HG02642 (cell line): ENCODE measurements at regions not wholly inside any gene's neighbourhood (a gene's known extent, or its start where the extent isn't known, plus 50 kb on each side); places are given as distances from the start of the nearest gene placed in this dataset.
"Not testable (repeated sequence)": the region's sequence is repeated elsewhere in the genome, so short reads cannot be mapped to it uniquely, and the experiment has no call there.

Experiments
- ATAC-seq: cut with Tn5 transposase; IDR thresholded peaks from one replicate; pipeline ENCODE4 v1.9.1; 2021; ENCODE audit warnings: mild to moderate bottlenecking; ENCODE audit not compliant: unreplicated experiment, poor library complexity

GRCh38 chr7:13603016-13603415 lies 386.4 kb downstream of the ETV1 start:
- no peak for ATAC-seq

DNA sequence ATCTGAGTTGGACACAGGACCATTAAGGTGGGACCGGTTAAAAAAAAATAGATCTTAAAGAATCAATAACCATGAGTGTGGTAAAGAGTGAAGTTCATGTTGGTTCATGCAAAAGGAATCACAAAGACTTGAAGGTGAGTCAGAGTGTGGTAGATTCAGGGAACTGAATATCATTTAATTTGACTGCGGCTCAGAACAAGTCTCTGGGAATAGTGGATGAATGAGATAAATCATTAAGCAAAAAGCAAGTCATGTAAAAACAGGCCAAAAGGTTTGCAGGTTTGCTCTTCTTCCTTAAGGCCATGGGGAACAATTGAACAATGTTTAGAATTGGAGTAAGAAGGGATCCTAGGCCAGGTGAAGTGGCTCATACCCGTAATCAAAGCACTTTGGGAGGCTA lies 385.8 kb downstream of the ETV1 start:
- no peak for ATAC-seq

DNA sequence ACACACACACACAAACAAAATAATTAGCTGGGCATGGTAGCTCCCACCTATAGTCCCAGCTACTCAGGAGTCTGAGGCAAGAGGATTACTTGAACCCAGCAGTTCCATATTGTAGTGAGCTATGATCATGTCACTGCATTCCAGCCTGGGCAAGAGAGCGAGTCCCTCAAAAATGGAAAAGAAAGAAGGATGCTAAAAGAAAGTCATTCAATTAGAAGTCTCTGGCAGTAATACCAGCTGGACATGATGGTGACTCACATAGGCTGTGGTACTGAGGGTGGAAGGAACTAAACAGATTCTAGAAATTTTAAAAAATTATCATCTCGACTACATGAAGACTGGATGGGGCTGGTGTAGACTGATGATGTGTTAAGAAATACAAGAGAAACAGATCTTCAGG lies 385.3 kb downstream of the ETV1 start:
- ATAC-seq = no peak

DNA sequence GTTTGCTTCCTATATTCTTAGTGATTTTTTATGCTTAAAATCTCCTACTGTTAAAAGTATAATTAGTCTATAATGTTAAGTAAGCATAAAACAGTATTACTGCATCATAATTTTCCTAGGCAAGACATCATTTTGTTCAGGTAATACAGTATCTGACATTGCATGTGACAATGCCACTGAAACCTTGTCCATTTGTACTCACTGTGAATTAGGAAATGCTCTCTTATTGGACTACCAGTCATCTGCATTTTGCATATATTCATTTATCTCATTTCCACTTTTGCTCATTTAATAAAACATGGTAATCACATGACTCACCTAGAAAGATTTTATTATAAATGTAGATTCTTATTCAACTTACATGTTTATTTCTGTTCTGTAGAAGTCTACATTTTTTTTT lies 379.1 kb downstream of the ETV1 start:
- ATAC-seq = no peak

GRCh38 chr7:13615679-13616078 lies 373.8 kb downstream of the ETV1 start:
- no peak for ATAC-seq

DNA sequence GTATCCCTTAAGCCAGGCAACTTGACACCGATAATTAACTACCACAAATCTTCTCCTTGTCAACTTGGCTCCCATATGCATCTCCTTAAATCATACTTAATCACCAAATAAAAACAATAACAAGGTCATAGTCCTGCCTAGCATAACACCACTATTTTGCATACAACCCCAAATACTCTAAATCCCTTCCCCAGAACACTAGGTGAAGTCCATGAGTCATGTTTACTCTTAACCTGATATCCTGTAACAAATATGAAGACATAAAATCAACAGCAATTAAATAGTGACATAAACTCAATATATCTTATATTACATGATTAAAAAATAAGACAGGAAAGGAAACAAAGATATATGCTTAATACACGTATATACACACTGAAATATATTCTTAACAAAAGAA lies 362.0 kb downstream of the ETV1 start:
- no peak for ATAC-seq

DNA sequence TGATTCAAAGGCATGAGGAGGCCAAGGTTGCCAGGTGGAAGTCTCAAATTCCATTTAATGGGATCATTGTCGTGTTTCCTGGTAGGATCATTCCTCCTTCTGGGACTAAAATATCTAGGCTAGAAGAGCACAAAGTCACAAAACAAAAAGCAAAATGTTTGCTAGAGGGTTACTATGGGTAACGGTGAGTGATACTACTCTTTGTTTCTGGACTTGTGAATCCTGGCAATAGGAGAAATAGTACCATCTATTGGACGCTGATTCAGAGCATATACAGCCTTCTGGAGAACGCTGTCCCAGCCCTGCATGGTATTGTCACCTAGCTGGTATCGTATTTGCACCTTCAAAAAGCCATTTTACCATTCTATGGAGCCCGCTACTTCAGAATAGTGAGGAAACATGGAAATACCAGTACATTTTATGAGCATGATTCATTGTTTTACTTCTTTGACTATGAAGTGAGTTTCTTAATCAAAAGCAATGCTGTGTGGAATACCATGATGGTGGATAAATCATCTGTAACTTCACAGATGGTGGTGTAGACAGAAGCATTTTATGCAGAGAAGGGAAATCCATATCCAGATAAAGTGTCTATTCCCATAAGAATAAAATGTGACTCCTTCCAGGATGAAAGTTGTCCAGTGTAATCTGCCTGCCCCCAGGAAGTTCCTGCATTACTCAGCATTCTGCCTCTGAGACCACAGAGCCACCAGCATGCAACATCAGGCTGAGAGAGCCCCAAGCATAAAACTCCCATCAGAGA lies 361.0 kb downstream of the ETV1 start:
- ATAC-seq = no peak

DNA sequence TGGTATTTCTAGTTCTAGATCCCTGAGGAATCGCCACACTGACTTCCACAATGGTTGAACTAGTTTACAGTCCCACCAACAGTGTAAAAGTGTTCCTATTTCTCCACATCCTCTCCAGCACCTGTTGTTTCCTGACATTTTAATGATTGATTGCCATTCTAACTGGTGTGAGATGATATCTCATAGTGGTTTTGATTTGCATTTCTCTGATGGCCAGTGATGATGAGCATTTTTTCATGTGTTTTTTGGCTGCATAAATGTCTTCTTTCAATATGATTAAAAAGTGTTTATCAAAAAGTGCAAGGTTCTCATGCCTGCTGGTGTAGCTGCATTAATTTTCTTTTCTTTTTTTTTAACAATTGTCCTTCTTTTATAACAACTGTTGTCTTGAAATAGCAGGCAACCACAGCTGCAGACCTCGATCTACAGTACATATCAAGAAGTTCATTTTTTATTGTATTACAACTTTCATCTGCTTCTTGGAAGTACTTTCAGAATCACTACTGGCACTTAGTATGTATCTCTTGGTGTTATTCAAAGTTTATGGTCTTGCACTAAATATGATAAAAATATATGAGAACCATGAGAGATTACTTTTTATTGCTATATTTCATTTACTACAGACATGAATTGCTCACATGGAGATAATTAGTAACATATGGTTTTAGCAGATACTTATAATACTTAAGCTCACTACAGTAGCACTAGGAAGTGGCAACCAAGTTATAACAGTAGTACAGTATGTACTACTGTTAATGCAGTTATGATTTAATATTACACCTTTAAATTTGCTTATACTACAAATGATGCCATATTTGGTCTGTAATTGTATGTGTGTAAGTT lies 358.0 kb downstream of the ETV1 start:
- ATAC-seq = not testable (repeated sequence)

GRCh38 chr7:13633857-13634256 lies 355.6 kb downstream of the ETV1 start:
- ATAC-seq = no peak

GRCh38 chr7:13639396-13639795 lies 350.1 kb downstream of the ETV1 start:
- no peak for ATAC-seq

DNA sequence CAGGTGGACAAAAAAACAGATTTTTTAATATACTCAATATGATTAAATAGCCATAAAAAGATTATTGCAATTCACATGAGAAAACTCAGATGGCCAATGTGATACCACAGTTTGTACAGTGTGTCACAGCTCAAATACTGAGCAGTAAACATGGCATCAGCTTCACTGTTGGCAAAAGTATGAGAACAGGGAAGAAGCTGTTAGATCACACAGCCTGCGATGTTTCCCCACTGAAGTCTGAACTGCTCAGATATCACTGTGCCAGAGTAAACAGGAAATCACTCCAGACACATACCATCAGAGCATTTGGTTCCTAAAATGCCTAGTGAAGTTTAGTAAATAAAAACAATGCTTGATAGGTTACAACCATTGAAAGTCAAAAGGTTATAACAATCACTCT lies 347.8 kb downstream of the ETV1 start:
- ATAC-seq = no peak

- no peak for ATAC-seq
Measured at GRCh38 chr7:13651167-13651566, 338.3 kb downstream of the ETV1 start.

- no peak for ATAC-seq
Measured at GRCh38 chr7:13656330-13656729, 333.1 kb downstream of the ETV1 start.

DNA sequence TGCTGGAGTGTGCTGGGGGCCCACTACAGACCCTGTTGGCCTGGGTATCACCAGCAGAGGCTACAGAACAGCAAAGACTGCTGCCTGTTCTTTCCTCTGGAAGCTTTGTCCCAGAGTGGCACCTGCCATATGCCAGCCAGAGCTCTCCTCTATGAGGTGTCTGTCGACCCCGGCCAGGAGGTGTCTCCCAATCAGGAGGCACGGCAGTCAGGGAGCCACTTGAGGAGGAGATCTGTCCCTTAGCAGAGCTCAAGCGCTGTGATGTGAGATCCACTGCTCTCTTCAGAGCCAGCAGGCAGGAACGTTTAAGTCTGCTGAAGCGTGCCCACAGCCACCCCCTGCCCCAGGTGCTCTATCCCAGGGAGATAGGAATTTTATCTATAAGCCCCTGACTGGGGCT lies 316.2 kb downstream of the ETV1 start:
- no peak for ATAC-seq

GRCh38 chr7:13682626-13683025 lies 306.8 kb downstream of the ETV1 start:
- no peak for ATAC-seq

GRCh38 chr7:13687500-13687899 lies 302.0 kb downstream of the ETV1 start:
- no peak for ATAC-seq

DNA sequence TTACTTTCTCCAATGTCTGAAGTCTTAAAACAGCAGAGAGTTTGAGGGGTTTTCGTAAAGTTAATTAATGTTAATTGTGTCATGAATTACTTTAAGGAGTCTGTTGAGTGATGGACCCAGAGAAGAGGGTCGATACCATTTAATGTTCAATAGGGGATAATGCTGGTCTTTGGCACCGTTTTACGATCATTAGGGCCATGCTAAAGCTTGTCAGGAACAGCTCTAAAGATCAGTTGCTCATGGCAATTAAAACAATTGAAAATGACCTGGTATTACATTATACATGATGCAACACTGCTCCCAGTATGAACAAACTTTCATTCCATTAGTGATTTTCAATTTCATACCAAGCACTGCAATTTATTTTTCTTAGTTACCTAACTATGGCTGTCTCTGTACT lies 296.9 kb downstream of the ETV1 start:
- no peak for ATAC-seq

GRCh38 chr7:13702251-13702650 lies 287.2 kb downstream of the ETV1 start:
- ATAC-seq = no peak

- no peak for ATAC-seq
Measured at GRCh38 chr7:13708670-13709069, 280.8 kb downstream of the ETV1 start.

GRCh38 chr7:13713092-13713491 lies 276.4 kb downstream of the ETV1 start:
- no peak for ATAC-seq

DNA sequence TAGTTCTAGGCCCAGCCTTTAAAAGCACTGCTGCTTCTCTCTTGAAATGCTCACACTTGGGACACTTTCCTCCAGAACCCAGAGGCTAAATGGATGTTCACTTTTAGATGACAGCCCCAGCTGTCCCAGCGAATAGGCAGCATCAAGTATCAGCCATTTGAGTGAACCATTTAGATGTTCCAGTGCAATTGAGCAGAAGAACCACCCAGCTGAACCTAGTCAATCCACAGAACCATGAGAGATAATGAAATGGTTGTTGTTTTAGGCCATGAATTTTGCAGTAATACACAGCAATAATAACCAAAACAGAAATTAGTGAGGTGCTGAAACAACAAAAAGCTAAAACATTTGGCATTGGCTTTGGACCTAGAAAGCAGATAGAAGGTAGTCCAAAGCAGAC lies 273.9 kb downstream of the ETV1 start:
- ATAC-seq = no peak

GRCh38 chr7:13717031-13717430 lies 272.4 kb downstream of the ETV1 start:
- no peak for ATAC-seq
